Loucy (cell line): ENCODE measurements at regions not wholly inside any gene's neighbourhood (a gene's known extent, or its start where the extent isn't known, plus 50 kb on each side); places are given as distances from the start of the nearest gene placed in this dataset.

ENCODE experiments used
- EZH2phosphoT487 ChIP-seq: fragments of 200-600 bp; IDR thresholded peaks from 2 replicates; pipeline ENCODE4 v1.6.1; 2018; ENCODE audit warnings: antibody characterized with exemption, mild to moderate bottlenecking, moderate library complexity, borderline replicate concordance
- TF ChIP-seq, protein P1 (sequence below): fragments of 200-600 bp; sonication (generic); conservative IDR thresholded peaks from 2 replicates; pipeline ENCODE4 v1.5.1; 2014; ENCODE audit warnings: mild to moderate bottlenecking, antibody characterized with exemption, low read length

DNA sequence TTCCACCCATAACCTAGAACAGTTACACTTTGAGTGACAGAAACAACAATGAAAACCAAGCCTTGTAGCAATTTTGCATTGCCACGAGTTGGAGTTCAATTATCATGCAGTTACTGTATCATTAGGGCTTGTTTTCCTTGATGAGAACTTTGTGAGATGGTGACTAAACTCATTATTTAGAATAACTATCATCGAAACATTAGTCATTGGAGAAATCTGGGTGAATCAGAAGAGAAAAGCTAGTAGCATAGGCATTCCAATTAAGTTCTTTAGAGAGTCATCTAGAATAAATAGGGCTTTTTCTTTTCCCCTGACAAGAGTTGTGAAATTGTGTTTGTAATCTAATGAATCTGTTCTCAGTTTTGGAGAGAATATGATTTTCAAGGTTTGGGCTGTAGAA, 122.8 kb upstream of the DOCK10 start:
- TF ChIP-seq, protein P1, sequence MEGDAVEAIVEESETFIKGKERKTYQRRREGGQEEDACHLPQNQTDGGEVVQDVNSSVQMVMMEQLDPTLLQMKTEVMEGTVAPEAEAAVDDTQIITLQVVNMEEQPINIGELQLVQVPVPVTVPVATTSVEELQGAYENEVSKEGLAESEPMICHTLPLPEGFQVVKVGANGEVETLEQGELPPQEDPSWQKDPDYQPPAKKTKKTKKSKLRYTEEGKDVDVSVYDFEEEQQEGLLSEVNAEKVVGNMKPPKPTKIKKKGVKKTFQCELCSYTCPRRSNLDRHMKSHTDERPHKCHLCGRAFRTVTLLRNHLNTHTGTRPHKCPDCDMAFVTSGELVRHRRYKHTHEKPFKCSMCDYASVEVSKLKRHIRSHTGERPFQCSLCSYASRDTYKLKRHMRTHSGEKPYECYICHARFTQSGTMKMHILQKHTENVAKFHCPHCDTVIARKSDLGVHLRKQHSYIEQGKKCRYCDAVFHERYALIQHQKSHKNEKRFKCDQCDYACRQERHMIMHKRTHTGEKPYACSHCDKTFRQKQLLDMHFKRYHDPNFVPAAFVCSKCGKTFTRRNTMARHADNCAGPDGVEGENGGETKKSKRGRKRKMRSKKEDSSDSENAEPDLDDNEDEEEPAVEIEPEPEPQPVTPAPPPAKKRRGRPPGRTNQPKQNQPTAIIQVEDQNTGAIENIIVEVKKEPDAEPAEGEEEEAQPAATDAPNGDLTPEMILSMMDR: no peak
- no peak for TF ChIP-seq EZH2phosphoT487
